NCI-H146 (cell line): ENCODE measurements at regions not wholly inside any gene's neighbourhood (a gene's known extent, or its start where the extent isn't known, plus 50 kb on each side); places are given as distances from the start of the nearest gene placed in this dataset.
"Not testable (repeated sequence)": the region's sequence is repeated elsewhere in the genome, so short reads cannot be mapped to it uniquely, and the experiment has no call there.

Experiments
- DNase-seq: peaks from one replicate; lab custom pipeline; 2025; lab: John Stamatoyannopoulos, UW

GRCh38 chr19:28316464-28316863, 896.5 kb downstream of the UQCRFS1 start:
- DNase-seq = no peak

DNA sequence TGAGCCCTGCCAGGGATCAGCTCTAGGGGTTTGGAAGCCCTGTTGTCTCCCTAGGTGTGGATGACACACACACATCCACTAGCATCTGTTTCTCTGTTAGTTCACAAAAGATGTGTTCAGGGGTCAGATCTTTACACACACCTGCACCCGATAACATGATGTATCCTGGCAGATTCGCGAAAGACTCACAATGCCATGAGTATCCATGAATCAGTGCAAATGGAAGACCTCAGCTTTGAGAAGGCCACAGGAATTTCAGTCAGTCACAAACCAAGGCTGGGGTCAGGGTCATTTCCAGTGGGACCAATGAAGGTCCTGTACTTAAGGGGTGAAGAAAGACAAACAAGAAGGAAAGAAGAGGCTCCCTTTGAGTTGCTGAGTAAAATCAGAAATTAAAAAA, 898.2 kb downstream of the UQCRFS1 start:
- no peak for DNase-seq

GRCh38 chr19:28314287-28314686, 898.7 kb downstream of the UQCRFS1 start:
- DNase-seq = no peak

DNA sequence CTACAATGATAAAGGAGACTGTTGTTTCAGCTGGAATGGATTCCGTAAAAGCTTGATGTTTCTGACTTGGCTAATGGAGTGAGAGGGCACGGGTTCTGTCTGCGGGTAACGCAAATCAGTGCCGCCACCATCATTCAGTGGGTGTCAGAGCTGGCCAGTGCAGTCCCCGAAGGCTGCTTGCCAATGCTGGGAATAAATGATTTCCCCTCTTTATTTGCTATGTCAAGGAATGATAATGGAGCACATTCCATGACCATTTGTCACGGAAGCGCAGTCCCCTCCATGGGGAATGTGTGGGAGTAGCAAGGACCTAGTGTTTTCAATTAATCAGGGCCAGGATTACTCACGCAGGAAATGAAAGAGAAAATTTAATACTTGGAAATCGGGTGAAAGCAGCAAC, 899.3 kb downstream of the UQCRFS1 start:
- no peak for DNase-seq

DNA sequence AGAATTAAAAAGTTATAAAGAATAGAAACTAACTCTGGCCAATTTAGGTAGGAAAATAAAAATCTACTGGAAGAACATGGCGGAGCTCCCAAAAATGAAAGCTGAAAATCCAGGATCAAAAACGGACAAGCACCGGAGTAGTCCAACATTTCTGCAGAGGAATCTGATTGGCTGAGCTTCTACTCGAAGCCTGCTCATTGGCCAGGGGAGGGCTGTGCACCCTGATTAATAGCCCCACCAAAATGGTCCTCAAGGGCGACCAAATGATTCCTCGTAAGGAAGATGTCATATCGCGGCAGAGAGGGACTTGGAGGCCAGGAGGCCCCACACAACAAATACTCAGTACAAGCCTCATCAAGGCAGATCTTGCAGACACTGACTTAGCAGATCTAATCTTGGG, 900.7 kb downstream of the UQCRFS1 start:
- DNase-seq = no peak

GRCh38 chr19:28310829-28311228, 902.1 kb downstream of the UQCRFS1 start:
- DNase-seq = not testable (repeated sequence)

DNA sequence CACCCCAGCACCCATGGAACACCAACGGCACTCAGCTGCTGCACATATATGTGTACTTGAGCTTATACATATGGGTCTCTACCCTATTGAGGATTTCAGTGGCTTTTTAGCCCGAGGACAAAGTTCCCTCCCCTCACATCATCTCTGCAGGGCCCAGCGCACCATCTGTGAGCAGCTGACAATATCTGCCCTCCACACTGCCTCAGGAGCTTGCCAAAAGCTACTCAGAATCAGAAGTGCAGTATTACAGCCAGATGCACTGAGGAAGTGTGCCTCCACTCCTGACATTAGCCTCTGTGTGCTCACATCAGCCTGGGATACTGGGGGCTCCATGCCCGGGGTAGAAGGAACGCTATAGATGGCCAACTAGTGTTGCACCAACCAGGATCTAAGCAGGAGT, 903.9 kb downstream of the UQCRFS1 start:
- DNase-seq = no peak

GRCh38 chr19:28307963-28308362, 905.0 kb downstream of the UQCRFS1 start:
- DNase-seq = no peak

DNA sequence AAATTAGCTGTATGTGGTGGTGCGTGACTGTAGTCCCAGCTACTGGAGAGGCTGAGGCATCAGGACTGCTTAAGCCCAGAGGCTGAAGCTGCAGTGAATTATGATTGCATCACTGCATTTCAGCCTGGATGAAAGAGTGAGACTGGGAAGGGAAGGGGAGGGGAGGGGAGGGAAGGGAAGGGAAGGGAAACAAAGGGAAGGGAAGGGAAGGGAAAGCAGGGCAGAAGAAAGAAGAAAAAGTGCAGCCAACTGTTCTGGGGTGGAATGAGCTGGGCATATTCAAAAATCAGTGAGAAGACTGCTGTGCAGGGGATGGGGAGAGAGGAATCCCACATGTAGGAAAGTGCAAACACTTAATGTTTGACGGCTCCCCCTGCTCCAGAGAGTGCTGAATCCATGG, 905.5 kb downstream of the UQCRFS1 start:
- no peak for DNase-seq

- DNase-seq = no peak
Observed at GRCh38 chr19:28305513-28305912, 907.4 kb downstream of the UQCRFS1 start.

DNA sequence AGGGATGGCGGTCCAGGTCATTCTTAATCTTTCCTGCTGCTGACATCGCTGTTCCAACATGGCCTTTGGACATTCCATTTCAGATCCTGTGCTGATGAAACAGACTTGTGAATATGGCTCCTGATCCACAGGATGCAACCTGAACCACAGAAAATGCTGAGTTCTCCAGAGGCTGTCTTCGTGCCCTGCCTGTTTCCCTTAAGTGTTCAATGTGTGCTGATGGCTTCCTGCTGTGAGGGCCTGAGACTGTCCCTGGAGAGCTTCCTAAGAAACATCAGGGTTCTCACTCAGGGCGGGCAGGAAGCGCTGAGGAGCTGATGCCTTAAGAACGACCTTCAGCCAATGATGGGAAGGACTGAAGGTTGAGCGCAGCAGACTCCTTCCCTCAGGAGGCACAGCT, 909.4 kb downstream of the UQCRFS1 start:
- no peak for DNase-seq

DNA sequence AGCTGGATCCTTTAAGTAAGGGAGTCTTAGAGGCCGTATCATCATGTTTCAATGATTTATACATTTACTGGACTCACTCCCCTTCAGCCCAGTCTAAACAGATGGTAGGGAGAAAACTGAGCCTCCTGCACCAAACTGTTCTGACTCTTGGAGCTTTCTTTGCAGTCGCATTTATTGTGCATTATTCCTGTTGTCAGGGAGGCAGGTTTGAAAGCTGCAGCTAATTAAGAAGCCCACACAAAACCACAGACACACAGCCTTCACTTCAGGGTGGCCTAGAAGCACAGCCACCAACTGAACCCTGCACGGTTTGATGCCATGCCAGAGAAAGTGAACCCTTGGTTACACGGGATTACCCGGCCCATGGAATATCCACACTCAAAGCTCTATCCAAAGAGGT, 911.0 kb downstream of the UQCRFS1 start:
- no peak for DNase-seq

DNA sequence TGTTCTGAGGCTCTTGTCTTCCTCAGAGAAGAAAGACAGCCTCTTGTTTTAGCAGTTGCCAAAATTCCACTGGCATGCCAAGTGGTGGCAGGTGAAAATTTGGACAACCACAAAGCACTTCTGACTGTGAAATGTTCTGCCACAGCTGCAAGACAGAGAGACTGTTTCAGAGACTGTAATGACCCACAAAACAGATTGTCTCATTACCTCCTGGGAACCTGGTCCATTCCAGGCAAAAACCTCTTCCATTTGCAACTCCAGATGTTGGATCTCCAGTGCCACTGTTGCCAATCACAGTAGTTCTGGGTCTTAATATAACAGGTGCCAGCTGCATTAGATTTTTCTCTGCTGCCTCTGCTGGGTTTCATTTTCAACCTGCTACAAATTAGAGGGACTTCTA, 911.5 kb downstream of the UQCRFS1 start:
- no peak for DNase-seq

GRCh38 chr19:28299649-28300048, 913.3 kb downstream of the UQCRFS1 start:
- DNase-seq = no peak

DNA sequence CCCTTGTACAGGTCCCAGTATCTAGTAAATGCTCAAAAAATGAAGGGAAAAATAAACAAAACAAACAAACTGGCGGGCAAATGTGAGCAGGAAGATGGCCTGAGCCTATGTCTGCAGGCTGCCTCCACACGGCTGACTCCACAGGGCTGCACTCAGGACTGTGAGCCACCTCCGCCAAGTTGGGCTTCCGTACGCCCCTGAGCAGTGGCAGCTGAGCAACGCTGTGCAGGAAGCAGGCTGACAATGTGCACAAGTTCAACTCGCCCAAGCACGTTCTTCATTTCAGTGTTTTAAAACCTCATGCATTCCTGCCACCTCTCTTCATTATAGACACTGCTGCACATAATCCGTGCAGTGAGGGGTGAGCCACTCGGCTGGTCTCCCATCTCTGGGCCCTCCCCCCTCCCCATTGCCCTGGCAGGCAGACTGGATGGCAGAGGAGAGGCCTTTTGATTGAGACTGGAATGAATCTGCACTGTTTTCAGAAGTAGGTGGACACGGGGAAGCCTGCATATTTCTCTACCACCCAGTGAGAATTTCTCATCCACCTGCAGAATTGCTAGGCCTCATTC, 915.3 kb downstream of the UQCRFS1 start:
- no peak for DNase-seq

DNA sequence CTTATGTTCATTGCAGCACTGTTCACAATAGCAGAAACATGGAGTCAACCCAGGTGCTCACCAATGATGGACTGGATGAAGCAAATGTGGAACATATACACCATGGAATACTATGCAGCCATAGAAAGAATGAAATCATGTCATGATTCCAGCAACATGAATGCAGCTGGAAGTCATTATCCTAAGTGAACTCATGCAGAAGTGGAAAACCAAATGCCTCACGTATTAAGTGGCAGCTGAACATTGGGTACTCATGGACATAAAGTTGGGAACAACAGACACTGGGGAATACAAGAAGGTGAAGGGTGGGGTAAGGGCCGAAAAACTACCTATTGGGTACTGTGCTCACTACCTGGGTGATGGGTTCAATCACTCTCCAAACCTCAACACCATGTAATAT, 915.9 kb downstream of the UQCRFS1 start:
- no peak for DNase-seq

GRCh38 chr19:28296506-28296905, 916.4 kb downstream of the UQCRFS1 start:
- DNase-seq = no peak

DNA sequence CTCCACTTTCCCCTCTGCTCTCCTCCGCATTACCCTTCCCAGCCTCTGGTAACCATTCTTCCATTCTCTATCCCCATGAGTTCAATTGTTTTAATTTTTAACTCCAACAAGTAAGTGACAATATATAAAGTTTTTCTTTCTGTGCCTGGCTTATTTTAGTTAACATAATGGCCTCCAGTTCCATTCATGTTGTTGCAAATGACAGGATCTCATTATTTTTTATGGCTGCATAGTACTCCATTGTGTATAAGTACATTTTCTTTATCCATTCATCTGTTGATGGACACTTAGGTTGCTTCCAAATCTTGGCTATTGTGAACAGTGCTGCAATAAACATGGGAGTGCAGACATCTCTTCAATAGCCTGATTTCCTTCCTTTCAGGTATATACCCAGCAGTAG, 918.0 kb downstream of the UQCRFS1 start:
- DNase-seq = not testable (repeated sequence)

DNA sequence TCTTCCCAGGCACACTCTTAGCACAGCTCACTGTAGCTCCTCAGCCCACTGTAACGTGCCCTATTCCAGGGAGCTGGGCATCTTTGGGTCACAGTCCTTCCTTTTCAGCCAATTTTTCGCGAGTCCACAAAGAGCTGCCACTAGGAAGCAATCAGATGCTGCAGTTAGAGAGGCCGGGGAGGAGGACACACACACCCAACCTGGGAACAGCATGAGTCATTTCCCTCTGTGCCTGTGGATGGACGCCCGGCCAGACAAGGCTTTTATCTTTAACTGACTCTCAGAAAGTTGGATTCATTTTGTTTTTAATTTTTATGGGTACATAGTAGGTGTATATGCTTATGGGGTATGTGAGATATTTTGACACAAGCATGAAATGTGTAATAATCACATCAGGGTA, 918.6 kb downstream of the UQCRFS1 start:
- no peak for DNase-seq

- no peak for DNase-seq
Observed at GRCh38 chr19:28293685-28294084, 919.3 kb downstream of the UQCRFS1 start.

DNA sequence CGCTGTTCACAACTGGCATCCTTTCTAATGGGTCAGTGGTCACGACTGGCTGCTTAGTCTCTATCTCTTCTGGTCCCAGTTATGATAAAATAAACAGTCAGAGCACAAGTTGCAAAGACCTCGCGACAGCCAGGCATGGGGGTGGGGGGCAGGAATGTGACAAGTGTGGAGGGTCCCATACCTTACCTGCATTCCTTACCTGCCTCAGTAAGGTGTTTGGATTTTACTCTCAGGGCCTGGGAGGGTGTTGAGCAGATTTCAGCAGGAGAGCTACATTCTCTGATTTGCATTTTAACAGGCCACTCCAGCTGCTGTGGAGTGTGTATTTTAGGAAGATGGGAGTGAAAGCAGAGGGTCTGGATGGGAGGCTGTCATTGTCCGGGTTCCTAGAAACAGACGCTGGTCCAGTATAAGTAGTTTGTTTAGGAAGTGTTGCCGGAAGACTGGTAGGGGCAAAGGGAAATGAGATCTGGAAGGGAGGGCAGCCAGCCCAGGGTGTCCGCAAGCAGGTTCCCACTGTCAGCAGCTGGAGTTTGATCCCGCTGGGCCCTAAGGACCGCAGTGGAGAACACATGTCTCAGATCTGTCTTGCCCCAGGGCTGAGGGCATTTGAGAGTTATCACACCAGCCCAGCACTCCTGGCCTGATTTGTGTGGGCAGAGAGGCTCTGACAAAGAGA, 920.0 kb downstream of the UQCRFS1 start:
- no peak for DNase-seq

- DNase-seq = no peak
Observed at GRCh38 chr19:28291874-28292273, 921.1 kb downstream of the UQCRFS1 start.

GRCh38 chr19:28290963-28291657, 921.8 kb downstream of the UQCRFS1 start:
- DNase-seq = no peak
